GM12878 (cell line): ENCODE measurements at regions not wholly inside any gene's neighbourhood (a gene's known extent, or its start where the extent isn't known, plus 50 kb on each side); places are given as distances from the start of the nearest gene placed in this dataset.

Experiments
- ATAC-seq: fragments of 200-7000 bp; cut with Tn5 transposase; 3 replicates; pipeline ENCODE4 v1.9.1; 2020; ENCODE audit warnings: mild to moderate bottlenecking, moderate library complexity
- BruUV-seq: library from RNA; stranded (reverse); fragments of 400-500 nt; replicated peaks from 2 replicates; lab custom pipeline; 2021; lab: Mats Ljungman, UMichigan
- CTCF ChIA-PET: fragments of 300-600 bp; sonication (Branson Sonifier 250); formaldehyde crosslinking; extraction: SDS; loops from one replicate; lab custom pipeline; 2021; ENCODE audit warnings: inconsistent platforms; lab: Yijun Ruan, JAX
- POLR2A ChIA-PET: fragments of 350-600 bp; formaldehyde crosslinking; extraction: SDS; loops from one replicate; lab custom pipeline; 2021; ENCODE audit warnings: inconsistent platforms; lab: Charles Lee
- RAD21 ChIA-PET: fragments of 300-600 bp; sonication (Branson Sonifier 250); formaldehyde crosslinking; loops from one replicate; lab custom pipeline; 2023; ENCODE audit warnings: antibody characterized with exemption; ENCODE audit not compliant: unreplicated experiment; lab: Charles Lee
- SMC1A ChIA-PET: fragments of 300-600 bp; sonication (Branson Sonifier 250); formaldehyde crosslinking; loops from one replicate; lab custom pipeline; 2023; ENCODE audit not compliant: unreplicated experiment, uncharacterized antibody; lab: Charles Lee
- DNase-seq: peaks from one replicate; pipeline ENCODE4 v3.0.0-alpha.2; 2011; ENCODE audit warnings: low read depth, low spot score
- FAIRE-seq: peaks from 3 replicates; lab custom pipeline; 2011; peaks lifted over from hg19 to GRCh38; lab: Jason Lieb, UNC
- H2AFZ ChIP-seq: 2 replicates; pipeline ENCODE4 v1.6.0; 2011; ENCODE audit warnings: low read depth, low read length, control low read depth; ENCODE audit not compliant: control insufficient read depth
- H3K27ac ChIP-seq: 2 replicates; pipeline ENCODE4 v1.5.1; 2011; ENCODE audit warnings: control low read depth; ENCODE audit not compliant: control insufficient read depth, insufficient read depth
- H3K27me3 ChIP-seq, 2 experiments: replicated peaks in 1 of 2; 2 replicates each; pipeline versions ENCODE4 v1.6.0 to v1.6.1; 2011; ENCODE audit warnings: low read length in 1 of 2; ENCODE audit not compliant: control insufficient read depth in 2 of 2, insufficient read depth in 2 of 2
- H3K36me3 ChIP-seq, 2 experiments: 2 replicates each; pipeline ENCODE4 v1.5.1; 2011; ENCODE audit warnings: low read length in 1 of 2; ENCODE audit not compliant: control insufficient read depth in 2 of 2, insufficient read depth in 2 of 2
- H3K4me1 ChIP-seq: 2 replicates; pipeline ENCODE4 v1.6.1; 2011; ENCODE audit warnings: mild to moderate bottlenecking, low read length, moderate library complexity, mixed read lengths; ENCODE audit not compliant: control insufficient read depth, insufficient read depth
- H3K4me2 ChIP-seq: 2 replicates; pipeline ENCODE4 v1.6.0; 2011; ENCODE audit warnings: control low read depth; ENCODE audit not compliant: control insufficient read depth, insufficient read depth
- H3K4me3 ChIP-seq: fragments of 200-600 bp; sonication (generic); 2 replicates; pipeline ENCODE4 v1.5.1; 2016
- H3K79me2 ChIP-seq: 2 replicates; pipeline ENCODE4 v1.6.0; 2011; ENCODE audit warnings: low read length; ENCODE audit not compliant: control insufficient read depth, insufficient read depth
- H3K9ac ChIP-seq: 2 replicates; pipeline ENCODE4 v1.8.0; 2011; ENCODE audit warnings: low read length, control low read depth, mixed read lengths; ENCODE audit not compliant: control insufficient read depth, insufficient read depth
- H3K9me3 ChIP-seq: replicated peaks from 3 replicates; pipeline ENCODE4 v1.5.1; 2011; ENCODE audit warnings: mild to moderate bottlenecking, low read length; ENCODE audit not compliant: control insufficient read depth, insufficient read depth
- H4K20me1 ChIP-seq: 2 replicates; pipeline ENCODE4 v1.6.0; 2011; ENCODE audit not compliant: control insufficient read depth, insufficient read depth
- BCLAF1 ChIP-seq: fragments of 450-650 bp; IDR thresholded peaks from 2 replicates; pipeline ENCODE4 v1.6.1; 2017; ENCODE audit warnings: antibody characterized with exemption, mild to moderate bottlenecking, moderate library complexity
- EGR1 ChIP-seq, 2 experiments: IDR thresholded peaks; 1 replicate in 1 of 2; 2 replicates in 1 of 2; pipeline ENCODE4 v1.6.1; 2011 to 2012; ENCODE audit warnings: low read depth in 2 of 2, low read length in 2 of 2, borderline replicate concordance in 1 of 2, mild to moderate bottlenecking in 1 of 2, moderate library complexity in 1 of 2
- EP300 ChIP-seq, 2 experiments: fragments of 150-350 bp in 1 of 2; IDR thresholded peaks; 2 replicates each; pipeline ENCODE4 v1.6.1; 2011 to 2012; ENCODE audit warnings: low read depth in 2 of 2, low read length in 2 of 2, borderline replicate concordance in 1 of 2, improper control_type of control experiment in 1 of 2, inconsistent platforms in 1 of 2; ENCODE audit not compliant: control insufficient read depth in 1 of 2
- HDAC6 ChIP-seq: fragments of 200-600 bp; sonication (generic); IDR thresholded peaks from one replicate; pipeline ENCODE4 v1.8.0; 2017; ENCODE audit warnings: antibody characterized with exemption; ENCODE audit not compliant: unreplicated experiment
- HDGF ChIP-seq: fragments of 450-650 bp; IDR thresholded peaks from 2 replicates; pipeline ENCODE4 v1.6.1; 2016; ENCODE audit warnings: antibody characterized with exemption
- JUND ChIP-seq: IDR thresholded peaks from 2 replicates; pipeline ENCODE4 v1.6.1; 2012; ENCODE audit warnings: low read depth, mild to moderate bottlenecking, low read length, improper control_type of control experiment, moderate library complexity
- MXI1 ChIP-seq: fragments of 150-350 bp; IDR thresholded peaks from 2 replicates; pipeline ENCODE4 v1.6.1; 2011; ENCODE audit warnings: low read depth, mild to moderate bottlenecking, inconsistent platforms, low read length, improper control_type of control experiment
- NFYA ChIP-seq: IDR thresholded peaks from 2 replicates; pipeline ENCODE4 v1.6.1; 2011; ENCODE audit warnings: low read depth, mild to moderate bottlenecking, low read length, improper control_type of control experiment, borderline replicate concordance
- NR2C1 ChIP-seq: fragments of 450-650 bp; IDR thresholded peaks from 2 replicates; pipeline ENCODE4 v1.6.1; 2017; ENCODE audit warnings: antibody characterized with exemption, mild to moderate bottlenecking, moderate library complexity
- RAD21 ChIP-seq: IDR thresholded peaks from 2 replicates; pipeline ENCODE4 v1.6.1; 2011; ENCODE audit warnings: mild to moderate bottlenecking, low read depth, low read length, moderate library complexity; ENCODE audit not compliant: insufficient read depth
- SIX5 ChIP-seq: IDR thresholded peaks from 2 replicates; pipeline ENCODE4 v1.6.1; 2011; ENCODE audit warnings: mild to moderate bottlenecking, low read depth, low read length, moderate library complexity; ENCODE audit not compliant: severe bottlenecking
- SP1 ChIP-seq: IDR thresholded peaks from one replicate; pipeline ENCODE4 v1.6.1; 2011; ENCODE audit warnings: low read depth, low read length
- SREBF1 ChIP-seq: IDR thresholded peaks from 2 replicates; pipeline ENCODE4 v1.6.1; 2012; ENCODE audit warnings: mild to moderate bottlenecking, low read length
- SRF ChIP-seq, 2 experiments: IDR thresholded peaks; 2 replicates each; pipeline ENCODE4 v1.6.1; 2011; ENCODE audit warnings: low read depth in 2 of 2, low read length in 2 of 2, mild to moderate bottlenecking in 1 of 2, moderate library complexity in 1 of 2
- TBL1XR1 ChIP-seq: IDR thresholded peaks from 2 replicates; pipeline ENCODE4 v1.6.1; 2012; ENCODE audit warnings: low read depth, low read length, improper control_type of control experiment
- ZNF207 ChIP-seq: fragments of 450-650 bp; IDR thresholded peaks from 2 replicates; pipeline ENCODE4 v1.6.1; 2014; ENCODE audit warnings: antibody characterized with exemption, mild to moderate bottlenecking, borderline replicate concordance
- WGBS: methylation state at CpG from one replicate; pipeline ENCODE4 v1.1.6; 2016; ENCODE audit warnings: low lambda C conversion rate; ENCODE audit not compliant: insufficient replicate concordance, insufficient coverage; ENCODE audit errors: missing lambda C conversion rate; 5-methylcytosine and 5-hydroxymethylcytosine counted together
- in situ Hi-C: fragments of 300-500 bp; cut with MboI; formaldehyde crosslinking; loops from 9 replicates; pipeline ENCODE4 v1.14.3; 2018; ENCODE audit warnings: mixed read lengths
- intact Hi-C: fragments of 100-400 bp; cut with micrococcal nuclease; formaldehyde crosslinking; loops from one replicate; pipeline ENCODE4 v1.14.2; 2022; ENCODE audit not compliant: unreplicated experiment

GRCh38 chr11:25776238-25776637, 555.7 kb upstream of the ANO3 start:
- POLR2A ChIA-PET: no interaction called here

GRCh38 chr11:25777343-25777742, 554.6 kb upstream of the ANO3 start:
- no peaks in the 10 kb centered on the region for H3K4me1 ChIP-seq
- POLR2A ChIA-PET: no interaction called here
- RAD21 ChIA-PET: no interaction called here
- H3K4me3 ChIP-seq: no peak overlapping the region
- no peak overlapping the region for H3K9ac ChIP-seq
- no peak overlapping the region for H3K27ac ChIP-seq
- intact Hi-C loops (no loop called here), in situ Hi-C loops (no loop called here)
- CTCF ChIA-PET: no interaction called here
- no TSS peak for BruUV-seq
- H3K36me3 ChIP-seq: no peaks in the 10 kb centered on the region
- no peaks in the 10 kb centered on the region for H3K9me3 ChIP-seq
- FAIRE-seq (no peak), DNase-seq (no peak), ATAC-seq (no peak)
- SMC1A ChIA-PET: no interaction called here
- no peaks in the 10 kb centered on the region for H3K27me3 ChIP-seq
- no peaks in the 10 kb centered on the region for H4K20me1 ChIP-seq
- TF ChIP-seq MXI1 (no peak), BCLAF1 (no peak)
- no peak overlapping the region for H2AFZ ChIP-seq
- no peak overlapping the region for H3K4me2 ChIP-seq
- H3K79me2 ChIP-seq: no peaks in the 10 kb centered on the region
- WGBS: 6% methylated on average over 2 of the region's 2 CpGs

More at GRCh38 chr11:25776238-25776637, 555.7 kb upstream of the ANO3 start:
- Histone ChIP-seq H3K9me3 (no peaks in the 10 kb centered on the region), H3K27ac (no peak overlapping the region), H3K36me3 (no peaks in the 10 kb centered on the region), H2AFZ (no peak overlapping the region), H3K27me3 (no peaks in the 10 kb centered on the region), H3K4me3 (no peak overlapping the region), H3K79me2 (no peaks in the 10 kb centered on the region), H3K4me1 (no peaks in the 10 kb centered on the region), H3K9ac (no peak overlapping the region), H3K4me2 (no peak overlapping the region)
- intact Hi-C loops (no loop called here), in situ Hi-C loops (no loop called here)
- no TSS peak for BruUV-seq
- WGBS: 0% methylated on average over 1 of the region's 1 CpG
- FAIRE-seq (no peak), ATAC-seq (no peak)
- SMC1A ChIA-PET: no interaction called here
- TF ChIP-seq TBL1XR1: no peak
- TF ChIP-seq SRF (IDR thresholded peaks at IDR 0.05; ENCODE audit: low read depth in 2 of 2, low read length in 2 of 2): no peak
- TF ChIP-seq NR2C1: no peak
- no peak for TF ChIP-seq ZNF207
- no peak for TF ChIP-seq NFYA
- TF ChIP-seq SP1: no peak
- no peak for TF ChIP-seq RAD21
- TF ChIP-seq EP300 (IDR thresholded peaks at IDR 0.05; ENCODE audit: borderline replicate concordance in 1 of 2, control insufficient read depth in 1 of 2, low read depth in 2 of 2, low read length in 2 of 2): no peak
- no peak for TF ChIP-seq JUND
- no peak for TF ChIP-seq SREBF1
- no peak for TF ChIP-seq HDAC6
- TF ChIP-seq HDGF: no peak
- no peak for TF ChIP-seq SIX5
- TF ChIP-seq EGR1 (IDR thresholded peaks at IDR 0.05; ENCODE audit: borderline replicate concordance in 1 of 2, low read depth in 2 of 2, low read length in 2 of 2): no peak
- TF ChIP-seq, all 136 proteins: peak for 0
- ChIA-PET RAD21 (no interaction called here), CTCF (no interaction called here)
- no peaks in the 10 kb centered on the region for H4K20me1 ChIP-seq
- no peak for DNase-seq
